IMR-90 (cell line): ENCODE measurements at regions not wholly inside any gene's neighbourhood (a gene's known extent, or its start where the extent isn't known, plus 50 kb on each side); places are given as distances from the start of the nearest gene placed in this dataset.

Source experiments
- ATAC-seq: fragments of 200-7000 bp; cut with Tn5 transposase; 2 replicates; pipeline ENCODE4 v1.9.1; 2020; ENCODE audit warnings: low read depth, mild to moderate bottlenecking, moderate library complexity
- BruUV-seq: library from RNA; stranded (reverse); fragments of 400-500 nt; replicated peaks from 2 replicates; lab custom pipeline; 2021; lab: Mats Ljungman, UMichigan
- CTCF ChIA-PET: fragments of 300-600 bp; formaldehyde crosslinking; extraction: SDS; loops from one replicate; lab custom pipeline; 2021; ENCODE audit warnings: antibody characterized with exemption; lab: Yijun Ruan, JAX
- POLR2A ChIA-PET: fragments of 300-600 bp; sonication (Branson Sonifier 250); formaldehyde crosslinking; loops from one replicate; lab custom pipeline; 2022; ENCODE audit warnings: antibody characterized with exemption; ENCODE audit not compliant: unreplicated experiment; lab: Charles Lee
- DNase-seq: peaks from one replicate; pipeline ENCODE4 v3.0.0; 2013
- H2AFZ ChIP-seq: replicated peaks from 2 replicates; pipeline ENCODE3; 2013; ENCODE audit warnings: low read length, mild to moderate bottlenecking; ENCODE audit not compliant: poor library complexity
- H2AK5ac ChIP-seq: 2 replicates; pipeline ENCODE4 v1.6.1; 2013; ENCODE audit warnings: low read depth, low read length, inconsistent platforms
- H2AK9ac ChIP-seq: replicated peaks from 2 replicates; pipeline ENCODE3; 2013; ENCODE audit warnings: mild to moderate bottlenecking, low read depth, low read length, moderate library complexity; ENCODE audit not compliant: poor library complexity
- H2BK120ac ChIP-seq: 2 replicates; pipeline ENCODE4 v1.6.1; 2013; ENCODE audit warnings: low read depth, low read length, inconsistent platforms
- H2BK15ac ChIP-seq: 3 replicates; pipeline ENCODE4 v1.6.1; 2013; ENCODE audit warnings: low read depth, low read length, inconsistent platforms
- H2BK20ac ChIP-seq: 2 replicates; pipeline ENCODE4 v1.6.1; 2013; ENCODE audit warnings: low read depth, mild to moderate bottlenecking, inconsistent platforms, low read length, moderate library complexity
- H2BK5ac ChIP-seq: 2 replicates; pipeline ENCODE4 v1.6.1; 2013; ENCODE audit warnings: mild to moderate bottlenecking, low read depth, low read length, inconsistent platforms; ENCODE audit not compliant: poor library complexity, severe bottlenecking
- H3K14ac ChIP-seq: replicated peaks from 2 replicates; pipeline ENCODE4 v1.6.1; 2013; ENCODE audit warnings: low read depth, low read length, inconsistent platforms
- H3K18ac ChIP-seq: 2 replicates; pipeline ENCODE4 v1.6.1; 2013; ENCODE audit warnings: low read depth, low read length, control low read depth
- H3K23ac ChIP-seq: 2 replicates; pipeline ENCODE4 v1.6.1; 2013; ENCODE audit warnings: low read depth, low read length, inconsistent platforms
- H3K27ac ChIP-seq: 2 replicates; pipeline ENCODE4 v1.5.1; 2013; ENCODE audit warnings: mild to moderate bottlenecking, control low read depth, low read length; ENCODE audit not compliant: insufficient read depth
- H3K27me3 ChIP-seq: 2 replicates; pipeline ENCODE4 v1.6.1; 2013; ENCODE audit warnings: low read length; ENCODE audit not compliant: control insufficient read depth, insufficient read depth
- H3K36me3 ChIP-seq: 2 replicates; pipeline ENCODE4 v1.6.1; 2013; ENCODE audit warnings: low read length, mixed read lengths; ENCODE audit not compliant: control insufficient read depth, insufficient read depth
- H3K4ac ChIP-seq: 2 replicates; pipeline ENCODE4 v1.6.1; 2013; ENCODE audit warnings: low read depth, low read length, inconsistent platforms
- H3K4me1 ChIP-seq: 2 replicates; pipeline ENCODE4 v1.6.1; 2013; ENCODE audit warnings: low read length, mixed read lengths; ENCODE audit not compliant: control insufficient read depth, insufficient read depth
- H3K4me2 ChIP-seq: 2 replicates; pipeline ENCODE4 v1.6.1; 2013; ENCODE audit warnings: low read depth, mild to moderate bottlenecking, control low read depth, low read length, moderate library complexity
- H3K4me3 ChIP-seq: 2 replicates; pipeline ENCODE4 v1.5.1; 2013; ENCODE audit warnings: low read depth, mild to moderate bottlenecking, control low read depth, low read length, moderate library complexity; ENCODE audit not compliant: insufficient read depth
- H3K56ac ChIP-seq: 2 replicates; pipeline ENCODE4 v1.6.1; 2013; ENCODE audit warnings: low read length, inconsistent platforms; ENCODE audit not compliant: insufficient read depth; ENCODE audit errors: extremely low read depth
- H3K79me1 ChIP-seq, 2 experiments: 2 replicates each; pipeline ENCODE4 v1.6.1; 2013; ENCODE audit warnings: low read length in 2 of 2, inconsistent platforms in 1 of 2, low read depth in 1 of 2
- H3K9ac ChIP-seq: 2 replicates; pipeline ENCODE4 v1.6.1; 2013; ENCODE audit warnings: low read depth, low read length, control low read depth
- H3K9me1 ChIP-seq: 2 replicates; pipeline ENCODE4 v1.6.1; 2013; ENCODE audit warnings: low read length, inconsistent platforms; ENCODE audit not compliant: insufficient read depth
- H3K9me3 ChIP-seq: 2 replicates; pipeline ENCODE4 v1.6.1; 2013; ENCODE audit warnings: low read length; ENCODE audit not compliant: control insufficient read depth, insufficient read depth
- H4K20me1 ChIP-seq: 2 replicates; pipeline ENCODE4 v1.6.1; 2013; ENCODE audit warnings: low read length, inconsistent platforms; ENCODE audit not compliant: insufficient read depth
- H4K5ac ChIP-seq: 2 replicates; pipeline ENCODE4 v1.6.1; 2013; ENCODE audit warnings: mild to moderate bottlenecking, low read depth, low read length, control low read depth
- H4K8ac ChIP-seq, 2 experiments: 2 replicates each; pipeline ENCODE4 v1.6.1; 2013; ENCODE audit warnings: low read depth in 2 of 2, low read length in 2 of 2, control low read depth in 1 of 2, inconsistent platforms in 1 of 2
- H4K91ac ChIP-seq: 2 replicates; pipeline ENCODE4 v1.6.1; 2013; ENCODE audit warnings: low read depth, low read length, inconsistent platforms; ENCODE audit not compliant: insufficient read depth
- BHLHE40 ChIP-seq: fragments of 150-350 bp; IDR thresholded peaks from 2 replicates; pipeline ENCODE4 v1.6.1; 2016; ENCODE audit warnings: mild to moderate bottlenecking, low read depth, low read length
- CEBPB ChIP-seq: IDR thresholded peaks from 2 replicates; pipeline ENCODE4 v1.6.1; 2012; ENCODE audit warnings: low read depth, low read length, improper control_type of control experiment
- CHD1 ChIP-seq: IDR thresholded peaks from 2 replicates; pipeline ENCODE4 v1.6.1; 2012; ENCODE audit warnings: low read depth, low read length, improper control_type of control experiment
- FOS ChIP-seq: fragments of 150-350 bp; IDR thresholded peaks from 2 replicates; pipeline ENCODE4 v1.6.1; 2016; ENCODE audit warnings: low read depth, low read length
- MAFK ChIP-seq: IDR thresholded peaks from 2 replicates; pipeline ENCODE4 v1.6.1; 2012; ENCODE audit warnings: low read depth, low read length, improper control_type of control experiment
- MAZ ChIP-seq: IDR thresholded peaks from 2 replicates; pipeline ENCODE4 v1.6.1; 2012; ENCODE audit warnings: low read depth, mild to moderate bottlenecking, low read length, improper control_type of control experiment, moderate library complexity, borderline replicate concordance
- MXI1 ChIP-seq: IDR thresholded peaks from 2 replicates; pipeline ENCODE4 v1.6.1; 2012; ENCODE audit warnings: low read depth, mild to moderate bottlenecking, low read length, moderate library complexity, borderline replicate concordance
- NFE2L2 ChIP-seq: fragments of 150-350 bp; IDR thresholded peaks from 2 replicates; pipeline ENCODE4 v1.6.1; 2016; ENCODE audit warnings: low read depth, mild to moderate bottlenecking, low read length
- POLR2A ChIP-seq: IDR thresholded peaks from 2 replicates; pipeline ENCODE4 v1.6.1; 2012; ENCODE audit warnings: mild to moderate bottlenecking, low read depth, low read length
- RAD21 ChIP-seq: IDR thresholded peaks from 2 replicates; pipeline ENCODE4 v1.6.1; 2012; ENCODE audit warnings: low read length, improper control_type of control experiment
- RCOR1 ChIP-seq: IDR thresholded peaks from 2 replicates; pipeline ENCODE4 v1.6.1; 2012; ENCODE audit warnings: mild to moderate bottlenecking, low read length, improper control_type of control experiment; ENCODE audit not compliant: insufficient replicate concordance
- RFX5 ChIP-seq: IDR thresholded peaks from 2 replicates; pipeline ENCODE4 v1.8.0; 2012; ENCODE audit warnings: low read depth, mild to moderate bottlenecking, low read length, moderate library complexity
- SMC3 ChIP-seq: fragments of 150-350 bp; IDR thresholded peaks from 2 replicates; pipeline ENCODE4 v1.6.1; 2016; ENCODE audit warnings: low read depth, mild to moderate bottlenecking, antibody characterized with exemption, low read length, moderate library complexity
- WGBS, 2 experiments: methylation state at CpG; one replicate each; pipeline versions ENCODE4 v1.1.5 to v1.1.7; 2013; ENCODE audit warnings: missing lambda C conversion rate in 2 of 2; ENCODE audit not compliant: insufficient read length in 1 of 2; ENCODE audit errors: extremely low coverage in 2 of 2; 5-methylcytosine and 5-hydroxymethylcytosine counted together
- dilution Hi-C: fragments of 300-500 bp; cut with HindIII; formaldehyde crosslinking; loops from one replicate; pipeline ENCODE4 v1.14.3; 2018; ENCODE audit warnings: low sequenced_read_pairs; ENCODE audit not compliant: unreplicated experiment
- in situ Hi-C: fragments of 300-500 bp; cut with MboI; formaldehyde crosslinking; loops from 3 replicates; pipeline ENCODE4 v1.14.3; 2019; ENCODE audit warnings: low sequenced_read_pairs, inconsistent platforms, mixed read lengths
- intact Hi-C: fragments of 100-400 bp; cut with micrococcal nuclease; formaldehyde crosslinking; loops from 2 replicates; pipeline ENCODE4 v1.10.0; 2022
- TF ChIP-seq, protein P1 (sequence below): fragments of 150-350 bp; IDR thresholded peaks from 2 replicates; pipeline ENCODE4 v1.6.1; 2016; ENCODE audit warnings: low read depth, mild to moderate bottlenecking, low read length, moderate library complexity, borderline replicate concordance
- TF ChIP-seq, protein P2 (sequence below): fragments of 150-350 bp; IDR thresholded peaks from 2 replicates; pipeline ENCODE4 v1.6.1; 2017; ENCODE audit warnings: mild to moderate bottlenecking, antibody characterized with exemption, low read length, low read depth
- TF ChIP-seq, protein P3 (sequence below): conservative IDR thresholded peaks from 2 replicates; pipeline ENCODE4 v1.5.1; 2012; ENCODE audit warnings: mild to moderate bottlenecking, low read depth, low read length, improper control_type of control experiment

DNA sequence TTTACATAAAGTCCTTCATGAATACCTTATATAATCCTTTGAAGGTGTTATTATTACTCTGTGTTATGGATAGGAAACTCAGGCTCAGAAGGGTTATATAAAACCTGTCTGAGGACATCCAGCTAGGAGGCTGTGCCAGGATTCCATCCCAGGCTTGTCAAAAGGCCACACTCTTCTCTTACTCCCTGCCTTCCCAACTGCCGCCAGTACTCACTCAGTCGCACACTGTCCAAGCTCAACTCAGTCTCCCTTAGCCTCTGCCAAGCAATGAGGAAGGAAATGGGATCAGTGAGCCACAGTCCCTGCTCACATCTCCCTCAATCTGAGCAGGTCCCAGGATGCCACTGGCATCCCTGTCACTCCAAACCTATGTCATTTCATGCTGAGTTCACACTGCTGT, 94.4 kb downstream of the NAV1 start:
- peak overlapping the region; percentile 33 for H2BK120ac ChIP-seq
- dilution Hi-C loops (no loop called here), in situ Hi-C loops (no loop called here), intact Hi-C loops (no loop called here)
- H3K4me1 ChIP-seq: peaks cover 39% of the 10 kb centered on the region
- no TSS peak for BruUV-seq
- no peak overlapping the region; the same call in 1 of the 2 replicates for H2BK20ac ChIP-seq
- no peak overlapping the region for H3K27ac ChIP-seq
- H3K14ac ChIP-seq: peak overlapping the region; percentile 18; the same call in 1 of the 2 replicates
- H2BK5ac ChIP-seq: no peak overlapping the region
- no peaks in the 10 kb centered on the region for H3K27me3 ChIP-seq
- H3K9me3 ChIP-seq: no peaks in the 10 kb centered on the region
- CTCF ChIA-PET: no interaction called here
- peak overlapping the region in 1 of 2 experiments; percentile 15; a peak in 1 of 4 replicates for H4K8ac ChIP-seq
- H3K79me1 ChIP-seq: peaks cover 37 to 83% of the 10 kb centered on the region in 2 experiments
- H2AK5ac ChIP-seq: peak overlapping the region; percentile 57; the same call in 1 of the 2 replicates
- 0 out of 3 replicates have a peak overlapping the region, but pooled peaks have one; percentile 58 for H2BK15ac ChIP-seq
- peaks cover 23% of the 10 kb centered on the region for H3K36me3 ChIP-seq
- H2AFZ ChIP-seq: no peak overlapping the region
- H3K9me1 ChIP-seq: peaks cover 46% of the 10 kb centered on the region
- H4K20me1 ChIP-seq: no peaks in the 10 kb centered on the region; the same call in 1 of the 2 replicates
- H3K4me2 ChIP-seq: no peak overlapping the region
- no peak overlapping the region for H3K9ac ChIP-seq
- no peak for DNase-seq
- H2AK9ac ChIP-seq: peak overlapping the region; percentile 2
- H3K23ac ChIP-seq: peak overlapping the region; percentile 28
- no peak overlapping the region; the same call in 1 of the 2 replicates for H3K18ac ChIP-seq
- no peak overlapping the region for H3K56ac ChIP-seq
- no peak overlapping the region for H4K5ac ChIP-seq
- no peak for TF ChIP-seq MAFK
- TF ChIP-seq, protein P1, sequence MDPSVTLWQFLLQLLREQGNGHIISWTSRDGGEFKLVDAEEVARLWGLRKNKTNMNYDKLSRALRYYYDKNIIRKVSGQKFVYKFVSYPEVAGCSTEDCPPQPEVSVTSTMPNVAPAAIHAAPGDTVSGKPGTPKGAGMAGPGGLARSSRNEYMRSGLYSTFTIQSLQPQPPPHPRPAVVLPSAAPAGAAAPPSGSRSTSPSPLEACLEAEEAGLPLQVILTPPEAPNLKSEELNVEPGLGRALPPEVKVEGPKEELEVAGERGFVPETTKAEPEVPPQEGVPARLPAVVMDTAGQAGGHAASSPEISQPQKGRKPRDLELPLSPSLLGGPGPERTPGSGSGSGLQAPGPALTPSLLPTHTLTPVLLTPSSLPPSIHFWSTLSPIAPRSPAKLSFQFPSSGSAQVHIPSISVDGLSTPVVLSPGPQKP: no peak
- no peak for TF ChIP-seq FOS
- TF ChIP-seq, protein P2, sequence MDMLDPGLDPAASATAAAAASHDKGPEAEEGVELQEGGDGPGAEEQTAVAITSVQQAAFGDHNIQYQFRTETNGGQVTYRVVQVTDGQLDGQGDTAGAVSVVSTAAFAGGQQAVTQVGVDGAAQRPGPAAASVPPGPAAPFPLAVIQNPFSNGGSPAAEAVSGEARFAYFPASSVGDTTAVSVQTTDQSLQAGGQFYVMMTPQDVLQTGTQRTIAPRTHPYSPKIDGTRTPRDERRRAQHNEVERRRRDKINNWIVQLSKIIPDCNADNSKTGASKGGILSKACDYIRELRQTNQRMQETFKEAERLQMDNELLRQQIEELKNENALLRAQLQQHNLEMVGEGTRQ: no peak
- no peak for TF ChIP-seq CEBPB
- no peak for TF ChIP-seq MAZ
- TF ChIP-seq NFE2L2: no peak
- TF ChIP-seq CHD1: no peak
- no peak for TF ChIP-seq RFX5
- TF ChIP-seq RAD21: no peak
- TF ChIP-seq SMC3: no peak
- no peak for TF ChIP-seq POLR2A
- no peak for TF ChIP-seq BHLHE40
- TF ChIP-seq, protein P3, sequence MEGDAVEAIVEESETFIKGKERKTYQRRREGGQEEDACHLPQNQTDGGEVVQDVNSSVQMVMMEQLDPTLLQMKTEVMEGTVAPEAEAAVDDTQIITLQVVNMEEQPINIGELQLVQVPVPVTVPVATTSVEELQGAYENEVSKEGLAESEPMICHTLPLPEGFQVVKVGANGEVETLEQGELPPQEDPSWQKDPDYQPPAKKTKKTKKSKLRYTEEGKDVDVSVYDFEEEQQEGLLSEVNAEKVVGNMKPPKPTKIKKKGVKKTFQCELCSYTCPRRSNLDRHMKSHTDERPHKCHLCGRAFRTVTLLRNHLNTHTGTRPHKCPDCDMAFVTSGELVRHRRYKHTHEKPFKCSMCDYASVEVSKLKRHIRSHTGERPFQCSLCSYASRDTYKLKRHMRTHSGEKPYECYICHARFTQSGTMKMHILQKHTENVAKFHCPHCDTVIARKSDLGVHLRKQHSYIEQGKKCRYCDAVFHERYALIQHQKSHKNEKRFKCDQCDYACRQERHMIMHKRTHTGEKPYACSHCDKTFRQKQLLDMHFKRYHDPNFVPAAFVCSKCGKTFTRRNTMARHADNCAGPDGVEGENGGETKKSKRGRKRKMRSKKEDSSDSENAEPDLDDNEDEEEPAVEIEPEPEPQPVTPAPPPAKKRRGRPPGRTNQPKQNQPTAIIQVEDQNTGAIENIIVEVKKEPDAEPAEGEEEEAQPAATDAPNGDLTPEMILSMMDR: no peak
- no peak for TF ChIP-seq MXI1
- TF ChIP-seq RCOR1: no peak
- no peak overlapping the region for H3K4me3 ChIP-seq
- 100% methylated on average over 1 of the region's 2 CpGs; no CpG with 5 or more reads in 1 of the 2 experiments for WGBS, 2 experiments
- H4K91ac ChIP-seq: 0 out of 2 replicates have a peak overlapping the region, but pooled peaks have one; percentile 28
- H3K4ac ChIP-seq: peak overlapping the region; percentile 76
- POLR2A ChIA-PET: no interaction called here
- no peak for ATAC-seq
